ENCODE measurements at regions not wholly inside any gene's neighbourhood (a gene's known extent, or its start where the extent isn't known, plus 50 kb on each side); places are given as distances from the start of the nearest gene placed in this dataset.

- no peak overlapping the region for H3K9ac ChIP-seq (replicated peaks in 1 of 4; ENCODE audit: extremely low read depth in 1 of 4, low read depth in 3 of 4, low read length in 3 of 4)
- WGBS, 2 experiments (ENCODE audit: extremely low coverage in 1 of 2, insufficient coverage in 1 of 2, insufficient read length in 1 of 2, insufficient replicate concordance in 2 of 2, low coverage in 1 of 2, low lambda C conversion rate in 2 of 2, missing lambda C conversion rate in 1 of 2) = 83% methylated on average over 4 of the region's 4 CpGs; no CpG with 5 or more reads in 1 of the 2 experiments
- H2AK5ac ChIP-seq (ENCODE audit: low read depth, low read length) = no peak overlapping the region
- no peak overlapping the region for H4K91ac ChIP-seq (replicated peaks; ENCODE audit: insufficient read length, low read length)
- H3K4me3 ChIP-seq (ENCODE audit: extremely low read depth in 1 of 4, insufficient read depth in 2 of 4, low read depth in 3 of 4, low read length in 4 of 4) = no peak overlapping the region
- no peaks in the 10 kb centered on the region for H3K36me3 ChIP-seq (ENCODE audit: control insufficient read depth in 2 of 4, insufficient read depth in 4 of 4, low read length in 3 of 4)
- no peak overlapping the region for H3K23ac ChIP-seq (ENCODE audit: insufficient read length)
- no peak overlapping the region for H4K8ac ChIP-seq (ENCODE audit: extremely low read depth, insufficient read depth, low read length)
- H2BK5ac ChIP-seq (ENCODE audit: low read depth, low read length) = no peak overlapping the region
- no peak overlapping the region for H3K27ac ChIP-seq (ENCODE audit: low read depth, low read length)
- H3K27me3 ChIP-seq (replicated peaks in 1 of 4; ENCODE audit: control insufficient read depth in 3 of 4, extremely low read depth in 1 of 4, insufficient read depth in 3 of 4, low read length in 3 of 4) = no peaks in the 10 kb centered on the region
- CTCF ChIA-PET (ENCODE audit: partially characterized antibody) = interaction anchor here (0.6 kb wide), 1 partner anchor 494 kb away, joined by 4 read pairs; no protein-coding TSS in a partner anchor
- H3K79me2 ChIP-seq (ENCODE audit: control insufficient read depth in 1 of 2, insufficient read depth in 2 of 2, low read length in 2 of 2) = no peaks in the 10 kb centered on the region
- no peaks in the 10 kb centered on the region for H3K23me2 ChIP-seq (ENCODE audit: low read depth, low read length)
- H3K9me3 ChIP-seq (ENCODE audit: insufficient read depth in 2 of 2, low read depth in 1 of 2, low read length in 1 of 2) = no peaks in the 10 kb centered on the region
- H3K4ac ChIP-seq (replicated peaks; ENCODE audit: insufficient read length, low read depth, low read length) = no peak overlapping the region
- H2BK120ac ChIP-seq (replicated peaks; ENCODE audit: low read depth, low read length) = no peak overlapping the region
- no peak overlapping the region for H2AFZ ChIP-seq (ENCODE audit: low read length)
- H2BK12ac ChIP-seq (ENCODE audit: low read depth, low read length) = no peak overlapping the region
- TF ChIP-seq ASH2L (IDR thresholded peaks at IDR 0.05; ENCODE audit: low read length) (no peak), CREB1 (IDR thresholded peaks at IDR 0.05) (no peak), E2F6 (IDR thresholded peaks at IDR 0.05) (no peak), ATF3 (IDR thresholded peaks at IDR 0.05; ENCODE audit: insufficient read depth, low read depth, low read length) (no peak), MAX (IDR thresholded peaks at IDR 0.05) (no peak), CTBP2 (IDR thresholded peaks at IDR 0.05; ENCODE audit: borderline replicate concordance, insufficient read depth, insufficient read length, low read length) (no peak), SIRT6 (IDR thresholded peaks at IDR 0.05; ENCODE audit: low read length) (no peak)
- no peak overlapping the region for H3K14ac ChIP-seq (ENCODE audit: insufficient read length)
- FAIRE-seq = no peak
- H2BK20ac ChIP-seq (ENCODE audit: low read length) = no peak overlapping the region
- POLR2A ChIA-PET (ENCODE audit: partially characterized antibody) = no interaction called here
- H4K20me1 ChIP-seq (replicated peaks in 1 of 2; ENCODE audit: control insufficient read depth in 1 of 2, insufficient read depth in 2 of 2, low read length in 2 of 2) = no peaks in the 10 kb centered on the region
- no peaks in the 10 kb centered on the region for H3K4me1 ChIP-seq (replicated peaks in 1 of 4; ENCODE audit: control insufficient read depth in 3 of 4, insufficient read depth in 4 of 4, low read length in 3 of 4)
- H4K5ac ChIP-seq (ENCODE audit: insufficient read length, low read depth, low read length) = no peak overlapping the region
- H3K18ac ChIP-seq (ENCODE audit: extremely low read depth, low read length) = no peak overlapping the region
- no peak for DNase-seq (ENCODE audit: low read depth in 1 of 2, low spot score in 2 of 2)
- H3K56ac ChIP-seq (replicated peaks; ENCODE audit: insufficient read length, low read depth, low read length) = no peak overlapping the region
- no peaks in the 10 kb centered on the region for H3K79me1 ChIP-seq (ENCODE audit: low read depth, low read length)
- no peak overlapping the region for H3K4me2 ChIP-seq (ENCODE audit: insufficient read depth in 1 of 2, low read depth in 2 of 2, low read length in 2 of 2)
- no peak overlapping the region for H2BK15ac ChIP-seq (ENCODE audit: low read length)
Observed at GRCh38 chr13:102978168-102978567, 88.0 kb downstream of the SLC10A2 start.

Data from H1 (cell line).